ENCODE measurements at regions not wholly inside any gene's neighbourhood (a gene's known extent, or its start where the extent isn't known, plus 50 kb on each side); places are given as distances from the start of the nearest gene placed in this dataset.

DNA sequence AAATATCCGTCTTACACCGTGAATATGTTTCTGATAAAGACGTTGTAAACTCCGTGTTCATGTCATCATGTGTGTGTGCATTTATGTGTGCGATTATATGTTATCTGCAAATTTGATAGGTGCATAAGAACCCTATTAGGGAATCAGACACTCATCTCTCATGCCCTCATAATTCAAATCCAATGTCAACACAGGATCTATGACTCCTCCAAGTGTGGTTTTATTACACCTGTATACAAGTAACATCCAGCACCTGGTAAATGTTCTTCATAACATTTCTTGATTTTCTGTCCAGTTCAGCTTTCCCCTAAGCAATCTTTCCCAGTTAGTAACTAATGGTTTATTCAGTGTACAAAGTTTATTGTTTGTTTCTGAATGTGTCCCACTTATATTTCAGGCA is 681.9 kb downstream of the CDH11 start:
- Mint-ChIP-seq H3K36me3 (no peaks in the 10 kb centered on the region), H3K27ac (no peak overlapping the region), H3K4me1 (no peaks in the 10 kb centered on the region), H3K4me3 (no peak overlapping the region), H3K9me3 (peaks cover 9 to 13% of the 10 kb centered on the region in 2 donors), H3K27me3 (ENCODE audit: low read depth in 2 of 2) (no peaks in the 10 kb centered on the region)
- no peak for ATAC-seq
- DNase-seq: no peak
- Histone ChIP-seq H3K27me3 (ENCODE audit: control insufficient read depth, insufficient read depth, low read length) (no peaks in the 10 kb centered on the region), H3K4me3 (ENCODE audit: low read length) (no peak overlapping the region), H3K36me3 (ENCODE audit: control insufficient read depth, insufficient read depth, low read length) (no peaks in the 10 kb centered on the region), H3K9me3 (ENCODE audit: control insufficient read depth, insufficient read depth, low read length) (no peaks in the 10 kb centered on the region), H3K27ac (ENCODE audit: low read length) (no peak overlapping the region), H3K4me1 (ENCODE audit: control insufficient read depth, insufficient read depth, low read length) (no peaks in the 10 kb centered on the region)
- TF ChIP-seq, protein P1, sequence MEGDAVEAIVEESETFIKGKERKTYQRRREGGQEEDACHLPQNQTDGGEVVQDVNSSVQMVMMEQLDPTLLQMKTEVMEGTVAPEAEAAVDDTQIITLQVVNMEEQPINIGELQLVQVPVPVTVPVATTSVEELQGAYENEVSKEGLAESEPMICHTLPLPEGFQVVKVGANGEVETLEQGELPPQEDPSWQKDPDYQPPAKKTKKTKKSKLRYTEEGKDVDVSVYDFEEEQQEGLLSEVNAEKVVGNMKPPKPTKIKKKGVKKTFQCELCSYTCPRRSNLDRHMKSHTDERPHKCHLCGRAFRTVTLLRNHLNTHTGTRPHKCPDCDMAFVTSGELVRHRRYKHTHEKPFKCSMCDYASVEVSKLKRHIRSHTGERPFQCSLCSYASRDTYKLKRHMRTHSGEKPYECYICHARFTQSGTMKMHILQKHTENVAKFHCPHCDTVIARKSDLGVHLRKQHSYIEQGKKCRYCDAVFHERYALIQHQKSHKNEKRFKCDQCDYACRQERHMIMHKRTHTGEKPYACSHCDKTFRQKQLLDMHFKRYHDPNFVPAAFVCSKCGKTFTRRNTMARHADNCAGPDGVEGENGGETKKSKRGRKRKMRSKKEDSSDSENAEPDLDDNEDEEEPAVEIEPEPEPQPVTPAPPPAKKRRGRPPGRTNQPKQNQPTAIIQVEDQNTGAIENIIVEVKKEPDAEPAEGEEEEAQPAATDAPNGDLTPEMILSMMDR (IDR thresholded peaks at IDR 0.05): no peak
- intact Hi-C loops (cut with micrococcal nuclease): no loop called here
- 80% methylated on average over 1 of the region's 5 CpGs for WGBS (ENCODE audit: insufficient coverage)

DNA sequence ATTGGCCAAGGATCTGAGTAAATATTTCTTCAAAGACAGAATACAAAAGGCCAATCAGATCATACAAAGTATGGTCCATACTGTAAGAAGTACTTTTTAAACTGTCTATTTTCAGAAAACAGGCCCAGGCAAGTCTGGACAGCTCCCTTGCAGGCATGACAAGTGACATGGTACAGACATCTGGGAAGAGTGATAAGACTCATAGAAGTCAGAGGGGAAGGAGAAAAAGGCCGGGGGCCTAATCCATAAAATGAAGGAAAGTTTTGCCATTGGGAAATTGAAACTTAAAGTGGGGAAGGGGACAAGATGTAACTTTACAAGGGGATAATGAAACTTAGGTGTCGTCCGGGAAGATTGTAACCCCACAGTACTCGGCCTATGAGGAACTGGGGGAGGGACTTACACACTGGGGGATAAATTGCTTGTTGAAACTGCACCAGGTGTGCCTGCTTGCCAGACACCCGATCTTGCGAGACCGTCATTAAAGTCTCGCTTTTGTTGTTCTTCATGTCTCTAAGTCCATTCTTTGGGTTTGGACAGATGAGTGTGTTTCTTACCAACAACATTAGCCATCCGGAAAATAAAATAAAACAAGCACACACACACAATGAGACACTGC is 684.0 kb downstream of the CDH11 start:
- no peak overlapping the region for H3K27ac Mint-ChIP-seq
- peaks cover 13 to 15% of the 10 kb centered on the region in 2 donors for H3K9me3 Mint-ChIP-seq
- TF ChIP-seq, protein P1 (IDR thresholded peaks at IDR 0.05): no peak
- no peaks in the 10 kb centered on the region for H3K36me3 ChIP-seq (ENCODE audit: control insufficient read depth, insufficient read depth, low read length)
- no peak overlapping the region for H3K4me3 Mint-ChIP-seq
- H3K9me3 ChIP-seq (ENCODE audit: control insufficient read depth, insufficient read depth, low read length): no peaks in the 10 kb centered on the region
- no peaks in the 10 kb centered on the region for H3K27me3 Mint-ChIP-seq (ENCODE audit: low read depth in 2 of 2)
- H3K27me3 ChIP-seq (ENCODE audit: control insufficient read depth, insufficient read depth, low read length): no peaks in the 10 kb centered on the region
- 59% methylated on average over 8 of the region's 9 CpGs for WGBS (ENCODE audit: insufficient coverage)
- H3K27ac ChIP-seq (ENCODE audit: low read length): no peak overlapping the region
- H3K4me1 ChIP-seq (ENCODE audit: control insufficient read depth, insufficient read depth, low read length): no peaks in the 10 kb centered on the region
- H3K4me1 Mint-ChIP-seq: no peaks in the 10 kb centered on the region
- ATAC-seq (no peak), DNase-seq (no peak)
- intact Hi-C loops (cut with micrococcal nuclease): no loop called here
- H3K36me3 Mint-ChIP-seq: no peaks in the 10 kb centered on the region
- no peak overlapping the region for H3K4me3 ChIP-seq (ENCODE audit: low read length)

DNA sequence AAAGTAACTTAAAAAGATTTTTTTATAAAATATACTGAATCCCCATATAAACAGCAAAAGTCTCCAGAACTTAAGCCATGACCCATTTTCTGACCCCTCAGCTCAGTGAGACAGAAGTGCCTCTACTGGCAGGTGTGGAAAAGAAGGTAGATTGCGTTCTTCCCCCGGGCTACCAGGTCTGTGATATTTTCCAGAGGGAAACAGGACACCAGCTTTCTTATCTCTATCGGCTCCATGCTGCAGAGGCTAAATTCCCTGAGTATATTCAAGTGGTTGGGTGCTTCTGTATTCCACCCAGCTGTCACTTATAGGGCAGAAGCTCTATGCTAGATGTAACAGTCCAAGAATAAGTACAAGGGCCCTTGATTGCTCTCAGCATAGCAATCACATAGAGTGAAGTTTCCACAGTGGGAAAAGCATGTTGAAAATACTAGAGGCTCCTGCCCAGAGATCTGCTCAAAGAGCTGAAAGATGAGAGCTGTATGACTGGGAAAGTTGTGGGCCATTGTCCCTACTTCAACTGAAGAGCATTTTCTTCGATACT is 687.3 kb downstream of the CDH11 start:
- Histone ChIP-seq H3K9me3 (ENCODE audit: control insufficient read depth, insufficient read depth, low read length) (no peaks in the 10 kb centered on the region), H3K36me3 (ENCODE audit: control insufficient read depth, insufficient read depth, low read length) (no peaks in the 10 kb centered on the region), H3K27me3 (ENCODE audit: control insufficient read depth, insufficient read depth, low read length) (no peaks in the 10 kb centered on the region), H3K4me3 (ENCODE audit: low read length) (no peak overlapping the region), H3K4me1 (ENCODE audit: control insufficient read depth, insufficient read depth, low read length) (no peaks in the 10 kb centered on the region), H3K27ac (ENCODE audit: low read length) (no peak overlapping the region)
- 85% methylated on average over 4 of the region's 4 CpGs for WGBS (ENCODE audit: insufficient coverage)
- DNase-seq (no peak), ATAC-seq (no peak)
- no peaks in the 10 kb centered on the region for H3K36me3 Mint-ChIP-seq
- H3K4me1 Mint-ChIP-seq: no peaks in the 10 kb centered on the region
- H3K27ac Mint-ChIP-seq: no peak overlapping the region
- intact Hi-C loops (cut with micrococcal nuclease): no loop called here
- no peak overlapping the region for H3K4me3 Mint-ChIP-seq
- TF ChIP-seq, protein P1 (IDR thresholded peaks at IDR 0.05): no peak
- no peaks in the 10 kb centered on the region for H3K27me3 Mint-ChIP-seq (ENCODE audit: low read depth in 2 of 2)
- H3K9me3 Mint-ChIP-seq: peaks cover 19 to 24% of the 10 kb centered on the region in 2 donors

Data from natural killer cell (primary cell).